Activated naive CD8-positive, alpha-beta T cell treated with anti-CD3 and anti-CD28 coated beads, Interleukin-2, amount 10 ng/mL, durations not matched to agents 7 days and 5 days (primary cell): ENCODE measurements at regions not wholly inside any gene's neighbourhood (a gene's known extent, or its start where the extent isn't known, plus 50 kb on each side); places are given as distances from the start of the nearest gene placed in this dataset.

Experiments used
- ATAC-seq: fragments of 150-1000 bp; cut with Tn5 transposase; one replicate; pipeline ENCODE4 v1.10.0; 2021; ENCODE audit warnings: low read depth, moderate library complexity
- POLR2A ChIA-PET: fragments of 350-600 bp; sonication (Branson Sonifier 250); formaldehyde crosslinking; loops from one replicate; lab custom pipeline; 2021; ENCODE audit warnings: antibody characterized with exemption; lab: Charles Lee
- DNase-seq: peaks from one replicate; pipeline ENCODE4 v3.0.0; 2021
- H3K27ac Mint-ChIP-seq: one replicate; pipeline ENCODE4 v1.8.0; 2022; ENCODE audit warnings: mild to moderate bottlenecking, mixed read lengths
- H3K27me3 Mint-ChIP-seq: one replicate; pipeline ENCODE4 v1.8.0; 2022; ENCODE audit warnings: mild to moderate bottlenecking, moderate library complexity, mixed read lengths
- H3K36me3 Mint-ChIP-seq: one replicate; pipeline ENCODE4 v1.8.0; 2021; ENCODE audit warnings: mild to moderate bottlenecking, mixed read lengths
- H3K4me1 Mint-ChIP-seq: one replicate; pipeline ENCODE4 v1.8.0; 2021; ENCODE audit warnings: mixed read lengths
- H3K4me3 Mint-ChIP-seq: one replicate; pipeline ENCODE4 v1.8.0; 2022; ENCODE audit warnings: mild to moderate bottlenecking, moderate library complexity, mixed read lengths
- H3K9me3 Mint-ChIP-seq: one replicate; pipeline ENCODE4 v1.8.0; 2021; ENCODE audit warnings: mixed read lengths

GRCh38 chr6:112549749-112550148, 202.6 kb downstream of the RFPL4B start:
- Mint-ChIP-seq H3K4me3 (no peak overlapping the region), H3K27me3 (no peaks in the 10 kb centered on the region), H3K4me1 (no peaks in the 10 kb centered on the region), H3K27ac (no peak overlapping the region), H3K9me3 (peaks cover 5% of the 10 kb centered on the region), H3K36me3 (no peaks in the 10 kb centered on the region)
- POLR2A ChIA-PET, result no interaction called here
- no peak for DNase-seq
- no peak for ATAC-seq

- Mint-ChIP-seq H3K4me1 (no peaks in the 10 kb centered on the region), H3K4me3 (no peak overlapping the region), H3K36me3 (no peaks in the 10 kb centered on the region), H3K27ac (no peak overlapping the region), H3K27me3 (no peaks in the 10 kb centered on the region), H3K9me3 (no peaks in the 10 kb centered on the region)
- DNase-seq, result no peak
- ATAC-seq, result no peak
- POLR2A ChIA-PET, result no interaction called here
These were observed 210.3 kb downstream of the RFPL4B start for GRCh38 chr6:112557435-112557834.

DNA sequence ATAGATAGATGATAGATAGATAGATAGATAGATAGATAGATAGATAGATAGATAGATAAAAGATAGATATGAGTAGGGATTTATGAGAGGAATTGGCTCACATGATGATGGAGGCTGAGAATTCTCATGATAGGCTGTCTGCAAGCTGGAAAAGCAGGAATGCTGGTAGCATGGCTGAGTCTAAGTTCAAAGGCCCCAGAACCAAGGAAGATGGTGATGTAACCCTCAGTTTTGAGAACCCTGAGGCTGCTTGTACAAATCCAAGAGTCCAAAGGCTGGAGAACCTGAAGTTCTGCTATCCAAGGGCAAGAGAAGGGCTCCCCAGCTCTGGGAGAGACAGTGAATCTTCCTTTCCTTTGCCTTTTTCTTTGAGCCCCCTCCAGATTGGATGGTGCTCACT, 210.8 kb downstream of the RFPL4B start:
- no peak for DNase-seq
- H3K4me3 Mint-ChIP-seq, result no peak overlapping the region
- H3K27ac Mint-ChIP-seq, result no peak overlapping the region
- H3K36me3 Mint-ChIP-seq, result no peaks in the 10 kb centered on the region
- no peaks in the 10 kb centered on the region for H3K9me3 Mint-ChIP-seq
- POLR2A ChIA-PET, result no interaction called here
- no peaks in the 10 kb centered on the region for H3K4me1 Mint-ChIP-seq
- no peak for ATAC-seq
- H3K27me3 Mint-ChIP-seq, result no peaks in the 10 kb centered on the region

DNA sequence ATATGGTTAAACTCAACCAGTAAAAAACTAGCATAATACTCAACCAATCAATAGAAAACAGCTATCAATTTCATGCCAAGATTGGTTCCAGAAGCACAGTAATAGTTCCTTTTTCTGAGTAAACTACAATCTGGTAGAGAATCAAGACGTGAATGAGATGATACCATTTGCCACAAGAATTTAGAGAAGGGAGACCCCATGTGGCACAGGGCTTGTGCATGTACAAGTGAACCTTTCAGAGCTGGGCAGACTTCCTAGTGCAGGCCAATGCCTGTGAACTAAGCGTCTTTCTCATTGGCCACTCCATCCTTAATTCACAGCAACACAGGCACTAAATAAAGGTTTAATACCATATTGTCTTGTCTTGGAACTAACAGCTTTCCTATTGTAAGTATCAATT, 213.5 kb downstream of the RFPL4B start:
- no peak for DNase-seq
- no peaks in the 10 kb centered on the region for H3K9me3 Mint-ChIP-seq
- H3K27me3 Mint-ChIP-seq, result no peaks in the 10 kb centered on the region
- no peaks in the 10 kb centered on the region for H3K36me3 Mint-ChIP-seq
- no peak overlapping the region for H3K4me3 Mint-ChIP-seq
- POLR2A ChIA-PET, result no interaction called here
- no peaks in the 10 kb centered on the region for H3K4me1 Mint-ChIP-seq
- H3K27ac Mint-ChIP-seq, result no peak overlapping the region
- no peak for ATAC-seq

- ATAC-seq, result no peak
- Mint-ChIP-seq H3K27me3 (no peaks in the 10 kb centered on the region), H3K27ac (no peak overlapping the region), H3K4me3 (no peak overlapping the region), H3K4me1 (no peaks in the 10 kb centered on the region), H3K9me3 (no peaks in the 10 kb centered on the region), H3K36me3 (no peaks in the 10 kb centered on the region)
- no peak for DNase-seq
- POLR2A ChIA-PET, result no interaction called here
These were observed 215.4 kb downstream of the RFPL4B start for GRCh38 chr6:112562301-112563231.

GRCh38 chr6:112563368-112563767, 216.2 kb downstream of the RFPL4B start:
- Mint-ChIP-seq H3K27ac (no peak overlapping the region), H3K9me3 (no peaks in the 10 kb centered on the region), H3K4me3 (no peak overlapping the region), H3K4me1 (no peaks in the 10 kb centered on the region), H3K36me3 (no peaks in the 10 kb centered on the region), H3K27me3 (no peaks in the 10 kb centered on the region)
- DNase-seq, result no peak
- ATAC-seq, result no peak
- POLR2A ChIA-PET, result no interaction called here

GRCh38 chr6:112568066-112568465, 220.9 kb downstream of the RFPL4B start:
- DNase-seq, result no peak
- Mint-ChIP-seq H3K36me3 (no peaks in the 10 kb centered on the region), H3K4me3 (no peak overlapping the region), H3K9me3 (no peaks in the 10 kb centered on the region), H3K27ac (no peak overlapping the region), H3K4me1 (no peaks in the 10 kb centered on the region), H3K27me3 (no peaks in the 10 kb centered on the region)
- ATAC-seq, result no peak
- POLR2A ChIA-PET, result no interaction called here

DNA sequence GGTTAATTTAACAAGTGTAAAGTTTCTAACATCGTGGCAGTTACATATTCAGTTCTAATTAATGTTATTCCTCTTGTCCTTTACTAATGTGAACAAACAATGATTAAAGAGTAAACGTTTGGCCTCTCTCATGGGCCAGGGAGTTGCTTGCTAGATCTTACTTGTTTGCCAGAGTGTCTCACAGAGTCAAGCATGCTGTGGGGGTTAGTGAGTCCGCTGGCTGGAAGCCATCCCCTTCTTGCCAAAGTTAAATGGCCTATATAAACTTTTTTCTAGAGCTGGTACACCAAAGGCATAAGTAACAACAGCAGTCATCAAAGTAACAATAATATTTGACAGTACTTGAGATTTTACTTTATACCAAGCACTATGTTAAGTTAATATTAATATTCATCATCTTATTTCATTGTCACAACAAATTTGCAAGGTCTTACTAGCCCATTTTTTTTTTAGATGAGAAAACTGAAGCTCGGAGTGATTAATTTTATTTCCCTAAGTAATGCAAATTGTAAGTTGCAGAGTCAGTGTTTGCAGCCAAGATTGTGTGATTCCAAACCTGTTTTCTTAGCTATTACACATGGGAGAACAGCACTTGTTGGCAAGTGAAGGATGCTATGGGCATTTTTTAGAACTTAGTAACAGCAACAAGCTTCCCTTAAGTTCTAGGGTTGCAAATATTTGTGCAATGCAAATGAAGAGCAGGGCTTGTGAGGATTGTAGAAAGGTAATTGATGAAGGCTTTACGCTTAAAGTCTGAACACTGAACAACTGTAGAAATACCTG, 224.5 kb downstream of the RFPL4B start:
- no peak for DNase-seq
- POLR2A ChIA-PET, result no interaction called here

GRCh38 chr6:112574190-112574589, 227.1 kb downstream of the RFPL4B start:
- Mint-ChIP-seq H3K9me3 (no peaks in the 10 kb centered on the region), H3K4me1 (no peaks in the 10 kb centered on the region), H3K27me3 (no peaks in the 10 kb centered on the region), H3K36me3 (no peaks in the 10 kb centered on the region), H3K27ac (no peak overlapping the region), H3K4me3 (no peak overlapping the region)
- POLR2A ChIA-PET, result no interaction called here
- DNase-seq, result no peak
- no peak for ATAC-seq

More for the DNA sequence above, 224.5 kb downstream of the RFPL4B start:
- H3K9me3 Mint-ChIP-seq, result no peaks in the 10 kb centered on the region
- no peaks in the 10 kb centered on the region for H3K4me1 Mint-ChIP-seq
- H3K36me3 Mint-ChIP-seq, result no peaks in the 10 kb centered on the region
- H3K27me3 Mint-ChIP-seq, result no peaks in the 10 kb centered on the region
- H3K4me3 Mint-ChIP-seq, result no peak overlapping the region
- ATAC-seq, result no peak
- no peak overlapping the region for H3K27ac Mint-ChIP-seq

GRCh38 chr6:112575309-112575834, 228.2 kb downstream of the RFPL4B start:
- H3K27me3 Mint-ChIP-seq, result no peaks in the 10 kb centered on the region
- no peak for ATAC-seq
- POLR2A ChIA-PET, result no interaction called here
- H3K36me3 Mint-ChIP-seq, result no peaks in the 10 kb centered on the region
- H3K4me1 Mint-ChIP-seq, result no peaks in the 10 kb centered on the region
- no peak overlapping the region for H3K27ac Mint-ChIP-seq
- no peak overlapping the region for H3K4me3 Mint-ChIP-seq
- no peak for DNase-seq
- H3K9me3 Mint-ChIP-seq, result no peaks in the 10 kb centered on the region

DNA sequence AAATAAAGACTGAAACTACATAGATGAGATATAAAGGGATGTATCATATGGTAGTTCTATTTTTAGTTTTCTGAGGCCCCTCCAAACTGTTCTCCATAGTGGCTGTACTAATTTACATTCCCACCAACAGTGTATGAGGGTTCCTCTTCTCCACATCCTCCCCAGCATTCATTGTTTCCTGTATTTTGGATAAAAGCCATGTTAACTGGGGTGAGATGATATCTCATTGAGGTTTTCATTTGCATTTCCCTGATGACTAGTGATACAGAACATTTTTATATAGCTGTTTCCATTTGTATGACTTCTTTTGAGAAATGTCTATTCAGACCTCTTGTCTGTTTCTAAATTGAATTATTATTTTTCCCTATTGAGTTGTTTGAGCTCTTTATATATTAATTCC, 229.3 kb downstream of the RFPL4B start:
- ATAC-seq (no peak), DNase-seq (no peak)
- no peak overlapping the region for H3K4me3 Mint-ChIP-seq
- H3K9me3 Mint-ChIP-seq, result no peaks in the 10 kb centered on the region
- H3K27me3 Mint-ChIP-seq, result no peaks in the 10 kb centered on the region
- H3K27ac Mint-ChIP-seq, result no peak overlapping the region
- POLR2A ChIA-PET, result no interaction called here
- H3K4me1 Mint-ChIP-seq, result no peaks in the 10 kb centered on the region
- no peaks in the 10 kb centered on the region for H3K36me3 Mint-ChIP-seq

GRCh38 chr6:112579601-112580000, 232.5 kb downstream of the RFPL4B start:
- DNase-seq (no peak), ATAC-seq (no peak)
- Mint-ChIP-seq H3K4me3 (no peak overlapping the region), H3K4me1 (no peaks in the 10 kb centered on the region), H3K27ac (no peak overlapping the region), H3K36me3 (no peaks in the 10 kb centered on the region), H3K27me3 (no peaks in the 10 kb centered on the region), H3K9me3 (no peaks in the 10 kb centered on the region)
- POLR2A ChIA-PET, result no interaction called here

DNA sequence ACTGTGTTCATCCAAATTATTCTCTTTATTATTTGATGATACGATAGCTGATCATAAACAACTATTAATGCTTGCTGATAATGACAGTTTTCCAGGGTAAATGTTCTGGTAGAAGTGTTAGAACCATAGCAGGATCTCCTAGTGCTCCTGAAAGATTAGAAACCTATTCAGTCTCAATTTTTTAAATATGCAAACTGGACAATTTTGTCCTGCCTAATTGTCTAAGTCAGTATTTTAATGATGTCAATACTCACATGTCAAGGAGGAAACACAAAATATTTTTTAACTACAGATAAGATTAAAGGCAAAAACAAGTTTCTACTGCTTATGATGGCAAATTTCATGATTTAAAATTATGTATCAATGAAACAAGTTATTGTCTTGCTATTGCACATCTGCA, 233.9 kb downstream of the RFPL4B start:
- H3K4me3 Mint-ChIP-seq, result no peak overlapping the region
- no peaks in the 10 kb centered on the region for H3K36me3 Mint-ChIP-seq
- no peaks in the 10 kb centered on the region for H3K27me3 Mint-ChIP-seq
- no peaks in the 10 kb centered on the region for H3K9me3 Mint-ChIP-seq
- no peaks in the 10 kb centered on the region for H3K4me1 Mint-ChIP-seq
- DNase-seq, result no peak
- ATAC-seq, result no peak
- POLR2A ChIA-PET, result no interaction called here
- no peak overlapping the region for H3K27ac Mint-ChIP-seq

GRCh38 chr6:112590326-112590725, 243.2 kb downstream of the RFPL4B start:
- H3K27ac Mint-ChIP-seq, result no peak overlapping the region
- ATAC-seq, result no peak

More at GRCh38 chr6:112590326-112590725, 243.2 kb downstream of the RFPL4B start:
- Mint-ChIP-seq H3K27me3 (no peaks in the 10 kb centered on the region), H3K9me3 (no peaks in the 10 kb centered on the region), H3K4me1 (no peaks in the 10 kb centered on the region), H3K36me3 (no peaks in the 10 kb centered on the region), H3K4me3 (no peak overlapping the region)
- no peak for DNase-seq
- POLR2A ChIA-PET, result no interaction called here
